Activated T-helper 9 cell treated with anti-CD3 and anti-CD28 coated beads, Interleukin-2, amount 50 U/mL, for 16 hours (primary cell): ENCODE measurements at regions not wholly inside any gene's neighbourhood (a gene's known extent, or its start where the extent isn't known, plus 50 kb on each side); places are given as distances from the start of the nearest gene placed in this dataset.

Source experiments
- DNase-seq: peaks from one replicate; pipeline ENCODE4 v3.0.0-alpha.2; 2020; ENCODE audit warnings: low read depth

- no peak for DNase-seq
Observed at GRCh38 chr2:181394741-181395437, 62.3 kb upstream of the ITGA4 start.

- no peak for DNase-seq
Observed at GRCh38 chr2:181395851-181396250, 61.3 kb upstream of the ITGA4 start.

GRCh38 chr2:181396256-181397123 is 60.7 kb upstream of the ITGA4 start:
- DNase-seq: no peak

GRCh38 chr2:181397331-181397730 is 59.9 kb upstream of the ITGA4 start:
- DNase-seq: no peak

- DNase-seq: no peak
Observed at GRCh38 chr2:181398000-181398399, 59.2 kb upstream of the ITGA4 start.

GRCh38 chr2:181399027-181399426 is 58.2 kb upstream of the ITGA4 start:
- no peak for DNase-seq

GRCh38 chr2:181404472-181404871 is 52.7 kb upstream of the ITGA4 start:
- no peak for DNase-seq

GRCh38 chr2:181407171-181407570 is 50.0 kb upstream of the ITGA4 start:
- DNase-seq: no peak
